OCI-LY1 (cell line): ENCODE measurements at regions not wholly inside any gene's neighbourhood (a gene's known extent, or its start where the extent isn't known, plus 50 kb on each side); places are given as distances from the start of the nearest gene placed in this dataset.

Experiments used
- H2AFZ ChIP-seq: fragments of 200-600 bp; sonication (generic), shearing (Covaris generic); 2 replicates; pipeline ENCODE4 v1.6.0; 2014; ENCODE audit warnings: antibody characterized with exemption, mild to moderate bottlenecking, low read length
- H3F3A ChIP-seq: fragments of 200-600 bp; sonication (generic), shearing (Covaris generic); 2 replicates; pipeline ENCODE4 v1.6.0; 2014; ENCODE audit warnings: mild to moderate bottlenecking, antibody characterized with exemption, low read length, moderate library complexity; ENCODE audit not compliant: insufficient read depth
- H3K27ac ChIP-seq: fragments of 200-600 bp; sonication (generic); 2 replicates; pipeline ENCODE4 v1.5.1; 2014; ENCODE audit warnings: low read length, mixed run types, mild to moderate bottlenecking, low read depth; ENCODE audit not compliant: poor library complexity, severe bottlenecking
- H3K27me3 ChIP-seq: fragments of 200-600 bp; sonication (generic); 2 replicates; pipeline ENCODE4 v1.6.0; 2014; ENCODE audit warnings: antibody characterized with exemption, mild to moderate bottlenecking, low read length, moderate library complexity; ENCODE audit not compliant: insufficient read depth
- H3K36me3 ChIP-seq: fragments of 200-600 bp; sonication (generic); 2 replicates; pipeline ENCODE4 v1.6.1; 2014; ENCODE audit warnings: mild to moderate bottlenecking, antibody characterized with exemption, low read length, moderate library complexity, mixed read lengths; ENCODE audit not compliant: insufficient read depth
- H3K4me1 ChIP-seq: fragments of 200-600 bp; sonication (generic); 2 replicates; pipeline ENCODE4 v1.5.1; 2014; ENCODE audit warnings: mild to moderate bottlenecking, low read length, moderate library complexity; ENCODE audit not compliant: insufficient read depth, severe bottlenecking
- H3K4me2 ChIP-seq: fragments of 200-600 bp; sonication (generic), shearing (Covaris generic); 2 replicates; pipeline ENCODE4 v1.6.1; 2014; ENCODE audit warnings: low read length
- H3K4me3 ChIP-seq: fragments of 200-600 bp; sonication (generic); 2 replicates; pipeline ENCODE4 v1.5.1; 2014; ENCODE audit warnings: low read length, low read depth, mild to moderate bottlenecking, mixed read lengths; ENCODE audit not compliant: poor library complexity, severe bottlenecking
- H3K79me2 ChIP-seq: fragments of 200-600 bp; shearing (Covaris generic); 2 replicates; pipeline ENCODE4 v1.6.1; 2016; ENCODE audit warnings: mixed run types, low read length, mixed read lengths; ENCODE audit not compliant: insufficient read depth
- H3K9ac ChIP-seq: fragments of 200-600 bp; sonication (generic), shearing (Covaris generic); 2 replicates; pipeline ENCODE4 v1.6.1; 2014; ENCODE audit warnings: mild to moderate bottlenecking, low read length, mixed read lengths
- H3K9me2 ChIP-seq: fragments of 200-600 bp; sonication (generic), shearing (Covaris generic); 2 replicates; pipeline ENCODE4 v1.6.1; 2014; ENCODE audit warnings: low read depth, mild to moderate bottlenecking, low read length, mixed read lengths
- H3K9me3 ChIP-seq: fragments of 200-600 bp; shearing (Covaris generic); 2 replicates; pipeline ENCODE4 v1.6.1; 2014; ENCODE audit warnings: low read length, mixed read lengths
- H4K20me1 ChIP-seq: fragments of 200-600 bp; sonication (generic), shearing (Covaris generic); 2 replicates; pipeline ENCODE4 v1.6.0; 2016; ENCODE audit warnings: mild to moderate bottlenecking, low read length; ENCODE audit not compliant: insufficient read depth
- CTCF ChIP-seq: fragments of 200-600 bp; sonication (generic), shearing (Covaris generic); IDR thresholded peaks from 2 replicates; pipeline ENCODE4 v1.5.1; 2017; ENCODE audit warnings: mild to moderate bottlenecking, antibody characterized with exemption, low read length, moderate library complexity, mixed read lengths
- EZH2 ChIP-seq: fragments of 200-600 bp; sonication (generic), shearing (Covaris generic); IDR thresholded peaks from 2 replicates; pipeline ENCODE4 v1.8.0; 2017; ENCODE audit warnings: borderline replicate concordance, mixed run types, mild to moderate bottlenecking, antibody characterized with exemption, low read length, moderate library complexity, mixed read lengths

- no peak overlapping the region for H3K9ac ChIP-seq
- H3K9me2 ChIP-seq, result no peaks in the 10 kb centered on the region
- TF ChIP-seq CTCF (no peak), EZH2 (no peak)
- H3K27ac ChIP-seq, result no peak overlapping the region
- no peaks in the 10 kb centered on the region for H3K27me3 ChIP-seq
- H2AFZ ChIP-seq, result no peak overlapping the region
- no peaks in the 10 kb centered on the region for H3K9me3 ChIP-seq
- H3F3A ChIP-seq, result no peaks in the 10 kb centered on the region
- no peaks in the 10 kb centered on the region for H3K4me1 ChIP-seq
- H4K20me1 ChIP-seq, result no peaks in the 10 kb centered on the region
- no peaks in the 10 kb centered on the region for H3K79me2 ChIP-seq
- no peaks in the 10 kb centered on the region for H3K36me3 ChIP-seq
- H3K4me3 ChIP-seq, result no peak overlapping the region
- H3K4me2 ChIP-seq, result no peak overlapping the region
These were observed 537.2 kb upstream of the API5 start for GRCh38 chr11:42774567-42774966.

- H3K4me2 ChIP-seq, result no peak overlapping the region
- no peak overlapping the region for H3K27ac ChIP-seq
- no peak overlapping the region for H2AFZ ChIP-seq
- no peaks in the 10 kb centered on the region for H3F3A ChIP-seq
- H3K79me2 ChIP-seq, result no peaks in the 10 kb centered on the region
- no peaks in the 10 kb centered on the region for H3K9me3 ChIP-seq
- H3K27me3 ChIP-seq, result no peaks in the 10 kb centered on the region
- no peaks in the 10 kb centered on the region for H3K9me2 ChIP-seq
- no peak overlapping the region for H3K4me3 ChIP-seq
- H4K20me1 ChIP-seq, result no peaks in the 10 kb centered on the region
- no peak overlapping the region for H3K9ac ChIP-seq
- no peaks in the 10 kb centered on the region for H3K4me1 ChIP-seq
- no peaks in the 10 kb centered on the region for H3K36me3 ChIP-seq
- no peak for TF ChIP-seq EZH2
- no peak for TF ChIP-seq CTCF
These were observed 534.0 kb upstream of the API5 start for GRCh38 chr11:42777776-42778175.

- H3K79me2 ChIP-seq, result no peaks in the 10 kb centered on the region
- no peak overlapping the region for H3K4me3 ChIP-seq
- no peaks in the 10 kb centered on the region for H3K9me2 ChIP-seq
- H3K9me3 ChIP-seq, result no peaks in the 10 kb centered on the region
- no peaks in the 10 kb centered on the region for H3K4me1 ChIP-seq
- no peak overlapping the region for H2AFZ ChIP-seq
- H3K4me2 ChIP-seq, result no peak overlapping the region
- H3K36me3 ChIP-seq, result no peaks in the 10 kb centered on the region
- TF ChIP-seq CTCF, result peak; percentile 21; the same call in 1 of the 2 replicates
- TF ChIP-seq EZH2, result no peak
- H4K20me1 ChIP-seq, result no peaks in the 10 kb centered on the region
- no peak overlapping the region for H3K9ac ChIP-seq
- no peaks in the 10 kb centered on the region for H3F3A ChIP-seq
- H3K27ac ChIP-seq, result no peak overlapping the region
- no peaks in the 10 kb centered on the region for H3K27me3 ChIP-seq
These were observed 533.6 kb upstream of the API5 start for GRCh38 chr11:42778193-42778592.
